ENCODE measurements at regions not wholly inside any gene's neighbourhood (a gene's known extent, or its start where the extent isn't known, plus 50 kb on each side); places are given as distances from the start of the nearest gene placed in this dataset.

GRCh38 chr10:25661632-25662031, 272.4 kb upstream of the MYO3A start:
- no peak for DNase-seq (ENCODE audit: low read depth in 2 of 2)

- no peak for DNase-seq (ENCODE audit: low read depth in 2 of 2)
Observed at GRCh38 chr10:25666276-25666675, 267.8 kb upstream of the MYO3A start.

DNA sequence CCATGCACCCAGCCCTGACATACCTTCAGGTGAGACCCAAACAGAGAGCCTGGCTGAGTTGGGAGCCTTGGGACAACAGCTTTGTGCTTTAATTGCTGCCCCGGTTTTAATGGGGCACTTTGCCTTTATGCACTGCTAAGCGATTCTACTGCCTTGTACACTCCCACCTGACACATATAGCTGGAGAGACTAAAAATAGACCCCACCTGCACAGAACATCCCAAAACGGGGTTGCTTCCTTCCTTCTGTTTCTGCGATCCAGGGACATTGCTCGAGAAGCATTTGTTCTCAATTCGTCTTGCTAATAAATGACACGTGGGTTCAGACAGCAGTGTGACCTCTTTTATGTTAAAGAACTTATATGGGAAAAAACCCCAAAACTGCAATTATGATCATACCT, 258.8 kb upstream of the MYO3A start:
- DNase-seq (ENCODE audit: low read depth in 2 of 2) = no peak

- DNase-seq (ENCODE audit: low read depth in 2 of 2) = no peak
Observed at GRCh38 chr10:25675615-25676014, 258.4 kb upstream of the MYO3A start.

DNA sequence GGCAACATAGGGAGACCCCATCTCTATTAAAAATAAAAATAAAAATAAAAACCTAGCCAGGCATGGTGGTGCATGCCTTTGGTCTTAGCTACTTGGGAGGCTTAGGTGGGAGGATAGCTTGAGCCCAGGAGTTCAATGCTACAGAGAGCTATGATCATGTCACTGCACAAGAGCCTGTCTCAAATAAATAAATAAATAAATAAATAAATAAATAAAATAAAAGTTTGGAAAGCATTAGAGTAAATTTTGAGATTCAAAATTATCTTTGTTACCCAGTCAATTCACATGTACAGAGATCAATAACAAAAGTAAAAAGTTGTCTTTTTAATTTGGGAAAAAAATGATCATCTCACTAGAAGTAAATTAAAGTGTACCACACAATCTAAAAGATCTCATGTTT, 255.8 kb upstream of the MYO3A start:
- no peak for DNase-seq (ENCODE audit: low read depth in 2 of 2)

GRCh38 chr10:25678666-25679065, 255.4 kb upstream of the MYO3A start:
- no peak for DNase-seq (ENCODE audit: low read depth in 2 of 2)

- DNase-seq (ENCODE audit: low read depth in 2 of 2) = no peak
Observed at GRCh38 chr10:25682203-25682851, 251.7 kb upstream of the MYO3A start.

GRCh38 chr10:25683344-25683743, 250.7 kb upstream of the MYO3A start:
- no peak for DNase-seq (ENCODE audit: low read depth in 2 of 2)

GRCh38 chr10:25687521-25687920, 246.5 kb upstream of the MYO3A start:
- DNase-seq (ENCODE audit: low read depth in 2 of 2) = no peak

DNA sequence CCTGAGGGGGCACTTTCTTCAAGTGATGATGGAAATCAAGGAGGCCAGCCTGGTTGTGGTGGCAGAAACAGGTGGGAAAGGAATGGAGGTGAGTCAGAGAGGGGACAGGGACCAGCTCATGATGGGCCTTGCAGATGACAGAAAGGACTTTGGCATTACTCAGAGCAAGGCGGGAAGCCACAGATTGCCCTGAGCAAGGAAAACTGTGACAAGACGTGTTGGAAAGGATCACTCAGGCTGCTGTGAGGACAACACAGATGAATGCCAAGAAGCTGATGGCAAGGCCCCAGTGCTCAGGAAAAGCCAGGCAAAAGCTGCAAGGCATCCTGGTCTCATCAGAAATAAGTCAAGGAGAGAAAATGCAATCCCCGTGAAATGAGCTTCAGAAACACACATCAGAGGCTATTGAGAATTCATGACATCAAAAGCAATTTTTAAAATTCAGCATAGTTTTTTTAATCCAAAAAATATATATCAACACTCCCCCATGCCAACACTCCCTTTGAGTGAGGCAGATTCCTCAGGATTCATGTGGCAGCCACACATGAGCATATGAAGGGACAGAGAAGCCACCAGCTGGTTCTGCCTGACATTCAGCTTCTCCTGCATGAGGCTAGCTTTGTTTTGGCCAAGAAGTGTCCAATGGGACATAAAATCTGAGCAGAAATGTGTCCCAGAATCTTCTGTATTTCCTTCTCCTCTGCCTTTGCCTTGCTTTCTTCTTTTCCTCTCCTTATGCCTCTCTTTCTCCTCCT, 244.5 kb upstream of the MYO3A start:
- no peak for DNase-seq (ENCODE audit: low read depth in 2 of 2)

GRCh38 chr10:25692761-25693160, 241.3 kb upstream of the MYO3A start:
- DNase-seq (ENCODE audit: low read depth in 2 of 2) = no peak

DNA sequence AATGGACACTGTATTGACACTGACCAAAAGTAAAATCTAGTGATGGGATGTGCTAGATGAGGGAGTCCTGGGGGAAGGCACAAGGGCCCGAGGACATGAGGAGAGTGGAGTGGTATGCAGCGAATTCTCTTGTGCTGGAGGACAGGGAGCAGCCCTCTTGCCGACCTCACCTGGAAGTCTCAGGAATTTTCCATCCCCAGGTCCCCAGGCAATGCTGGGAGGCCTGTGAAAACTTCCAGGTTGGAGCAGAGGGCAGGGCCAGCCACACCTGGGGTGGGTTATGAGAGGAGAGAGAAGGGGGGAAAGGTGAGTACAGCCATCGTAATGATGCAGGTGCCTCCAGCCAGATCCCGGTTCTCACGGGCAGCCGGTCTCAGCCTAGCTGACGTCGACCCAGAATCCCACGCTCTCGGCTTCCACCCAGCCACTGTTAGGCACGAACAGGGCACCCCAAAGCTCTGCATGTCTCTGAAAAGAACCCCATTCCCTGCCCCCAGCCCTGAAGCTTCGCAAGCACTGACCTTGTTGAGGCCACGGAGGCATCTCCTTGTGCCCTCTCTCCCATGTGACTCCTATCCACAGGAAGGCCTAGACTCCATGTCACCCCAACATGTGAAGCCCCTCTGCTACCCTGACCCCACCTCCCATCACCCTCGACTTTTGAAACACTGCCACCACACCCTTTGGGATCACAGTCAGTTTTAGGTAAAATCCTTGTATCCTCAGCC, 239.7 kb upstream of the MYO3A start:
- DNase-seq (ENCODE audit: low read depth in 2 of 2) = no peak

DNA sequence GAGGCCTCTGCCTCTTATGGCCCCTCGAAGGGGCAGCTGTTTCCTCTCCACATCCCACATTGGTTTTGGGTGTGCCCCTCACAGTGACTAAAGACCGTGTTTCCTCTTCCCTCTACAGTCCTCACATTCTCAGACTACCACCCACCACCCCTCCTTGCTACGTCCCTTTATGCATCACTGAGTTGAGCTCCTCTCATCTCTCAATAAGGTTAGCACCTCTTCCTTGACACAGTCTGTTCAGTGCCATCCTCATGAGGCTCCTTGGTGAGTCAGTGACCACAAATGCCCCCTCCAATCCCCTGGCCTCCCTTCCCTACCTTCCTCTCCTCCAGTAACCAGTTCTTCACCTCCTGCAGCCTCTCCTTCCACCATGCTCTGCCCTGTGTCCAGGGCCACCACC, 239.1 kb upstream of the MYO3A start:
- DNase-seq (ENCODE audit: low read depth in 2 of 2) = no peak

GRCh38 chr10:25695586-25695985, 238.4 kb upstream of the MYO3A start:
- DNase-seq (ENCODE audit: low read depth in 2 of 2) = no peak

DNA sequence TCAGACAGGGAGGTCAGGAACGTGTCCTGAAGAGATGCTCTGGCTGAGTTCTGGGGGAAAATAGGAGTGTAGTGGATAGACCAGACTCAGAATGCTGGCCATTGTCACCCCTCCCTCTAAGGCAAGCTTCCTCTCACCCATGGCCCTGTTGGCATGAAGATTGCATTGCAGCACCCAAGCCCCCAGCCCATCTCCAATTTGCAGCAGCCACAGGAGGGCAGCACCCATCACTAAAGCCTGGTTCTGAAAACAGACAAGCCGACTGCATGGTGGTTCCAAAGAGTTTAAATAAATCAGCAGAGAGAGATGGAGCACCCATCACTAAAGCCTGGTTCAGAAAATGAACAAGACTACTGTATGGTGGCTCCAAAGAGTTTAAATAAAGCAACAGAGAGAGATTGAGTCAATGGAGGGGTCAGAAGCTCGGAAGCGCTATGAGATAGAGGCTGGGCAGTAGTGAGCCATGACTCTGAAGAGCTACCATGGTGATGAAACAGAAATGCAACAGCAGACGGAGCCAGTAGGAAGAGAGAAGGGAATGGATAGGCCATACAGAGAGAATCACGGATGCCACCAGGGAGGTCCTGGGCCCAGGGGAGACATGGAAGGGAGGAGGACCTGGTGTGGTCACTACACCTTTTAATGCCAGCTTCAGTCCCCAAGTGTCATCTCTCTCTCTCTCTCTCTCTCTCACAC, 237.9 kb upstream of the MYO3A start:
- no peak for DNase-seq (ENCODE audit: low read depth in 2 of 2)

DNA sequence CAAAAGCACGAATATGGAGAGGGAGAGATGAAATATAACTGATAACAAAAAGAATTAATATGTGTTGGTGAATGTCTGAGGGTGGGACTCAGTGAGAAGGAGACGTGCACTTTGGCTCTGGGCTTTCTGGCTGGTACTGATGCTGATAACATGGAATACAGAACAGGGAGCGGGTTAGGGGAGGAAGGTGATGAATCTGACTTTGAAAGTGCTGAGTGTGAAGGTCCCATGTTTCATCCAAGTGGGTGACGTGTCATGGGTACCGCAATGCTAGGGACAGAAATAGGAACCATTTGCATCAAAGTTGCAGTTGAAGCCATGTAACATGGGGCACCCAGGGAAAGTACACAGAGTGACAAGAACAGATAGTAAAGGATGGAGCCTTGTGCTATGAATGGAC, 236.6 kb upstream of the MYO3A start:
- no peak for DNase-seq (ENCODE audit: low read depth in 2 of 2)

- no peak for DNase-seq (ENCODE audit: low read depth in 2 of 2)
Observed at GRCh38 chr10:25698638-25699037, 235.4 kb upstream of the MYO3A start.

- no peak for DNase-seq (ENCODE audit: low read depth in 2 of 2)
Observed at GRCh38 chr10:25699631-25700030, 234.4 kb upstream of the MYO3A start.

DNA sequence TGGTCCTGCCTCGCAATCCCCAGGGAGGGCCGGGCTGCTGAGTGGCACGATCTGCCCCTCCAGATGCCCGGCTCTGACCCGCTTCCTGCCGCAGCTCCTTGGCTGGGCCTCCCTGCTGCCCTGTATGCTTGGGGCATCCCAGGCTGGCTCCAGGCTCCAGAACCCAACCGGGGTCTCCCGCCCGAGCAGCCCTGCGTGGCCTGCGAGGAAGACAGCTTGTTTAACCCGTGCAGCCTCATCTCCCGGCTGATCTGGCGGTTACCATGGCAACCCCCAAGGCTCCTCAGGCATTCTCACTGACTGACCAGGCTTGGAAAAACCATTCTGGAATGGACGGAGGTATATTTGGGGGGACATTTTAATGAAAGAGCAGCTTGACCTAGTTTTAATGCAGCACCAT, 232.4 kb upstream of the MYO3A start:
- DNase-seq (ENCODE audit: low read depth in 2 of 2) = no peak

DNA sequence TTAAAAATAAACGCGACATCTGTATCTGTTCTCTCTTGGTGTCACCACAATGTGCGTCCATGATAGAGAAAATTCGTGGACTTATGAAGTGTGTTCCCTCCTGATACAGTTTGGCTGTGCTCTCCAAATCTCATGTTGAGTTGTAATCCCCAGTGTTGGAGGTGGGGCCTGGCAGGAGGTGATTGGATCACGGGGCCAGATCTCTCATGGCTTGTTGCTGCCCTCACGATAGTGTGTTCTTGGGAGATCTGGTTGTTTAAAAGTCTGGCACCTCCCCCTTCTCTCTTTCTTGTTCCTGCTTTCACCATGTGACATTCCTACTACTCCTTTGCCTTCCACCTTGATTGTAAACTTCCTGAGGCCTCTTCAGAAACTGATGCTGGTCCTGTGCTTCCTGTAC, 229.4 kb upstream of the MYO3A start:
- DNase-seq (ENCODE audit: low read depth in 2 of 2) = no peak

- DNase-seq (ENCODE audit: low read depth in 2 of 2) = no peak
Observed at GRCh38 chr10:25707572-25707971, 226.5 kb upstream of the MYO3A start.

DNA sequence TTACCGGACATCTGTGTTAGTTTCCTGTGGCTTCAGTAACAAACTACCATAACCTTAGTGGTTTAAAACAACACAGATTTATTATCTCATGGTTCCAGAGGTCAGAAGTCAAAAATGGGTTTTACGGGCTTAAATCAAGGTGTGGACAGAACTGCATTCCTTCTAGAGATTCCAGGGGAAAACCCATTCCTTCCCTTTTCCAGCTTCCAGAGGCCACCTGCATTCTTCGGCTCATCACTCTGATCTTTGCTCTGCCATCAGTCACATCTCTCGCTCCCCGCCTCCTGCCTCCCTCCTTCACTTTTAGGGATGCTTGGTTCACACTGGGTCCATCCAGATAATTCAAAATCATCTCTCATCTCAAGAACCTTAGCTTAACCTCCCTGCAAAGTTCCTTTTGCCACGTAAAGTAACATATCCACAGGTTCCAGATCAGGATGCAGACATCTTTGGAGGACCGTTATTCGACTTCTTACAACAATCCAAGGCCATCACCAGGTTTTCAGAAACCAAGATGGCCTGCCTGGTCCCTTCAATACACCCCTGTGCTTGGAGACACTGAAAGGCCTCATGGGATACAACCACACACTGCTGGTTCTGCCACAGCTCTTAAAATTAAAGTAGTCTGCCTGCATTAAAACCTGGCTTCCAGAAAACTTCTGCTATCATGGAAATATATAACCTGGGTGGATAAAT, 225.9 kb upstream of the MYO3A start:
- no peak for DNase-seq (ENCODE audit: low read depth in 2 of 2)

All from stimulated activated CD8-positive, alpha-beta memory T cell treated with anti-CD3 and anti-CD28 coated beads, Interleukin-7, amount 100 ng/mL, for 4 hours (primary cell).